ENCODE measurements at regions not wholly inside any gene's neighbourhood (a gene's known extent, or its start where the extent isn't known, plus 50 kb on each side); places are given as distances from the start of the nearest gene placed in this dataset.

- no peak for TF ChIP-seq CTCF (IDR thresholded peaks at IDR 0.05)
- Mint-ChIP-seq H3K27me3 (ENCODE audit: unreplicated experiment) (no peaks in the 10 kb centered on the region), H3K36me3 (ENCODE audit: unreplicated experiment) (no peaks in the 10 kb centered on the region), H3K4me3 (ENCODE audit: unreplicated experiment) (no peak overlapping the region), H3K4me1 (ENCODE audit: unreplicated experiment) (no peaks in the 10 kb centered on the region), H3K27ac (ENCODE audit: unreplicated experiment) (no peak overlapping the region), H3K9me3 (ENCODE audit: unreplicated experiment) (no peaks in the 10 kb centered on the region)
- no peak for DNase-seq (ENCODE audit: extremely low spot score, unreplicated experiment)
These were observed 384.2 kb upstream of the NOVA1 start for GRCh38 chr14:26982071-26982470.

DNA sequence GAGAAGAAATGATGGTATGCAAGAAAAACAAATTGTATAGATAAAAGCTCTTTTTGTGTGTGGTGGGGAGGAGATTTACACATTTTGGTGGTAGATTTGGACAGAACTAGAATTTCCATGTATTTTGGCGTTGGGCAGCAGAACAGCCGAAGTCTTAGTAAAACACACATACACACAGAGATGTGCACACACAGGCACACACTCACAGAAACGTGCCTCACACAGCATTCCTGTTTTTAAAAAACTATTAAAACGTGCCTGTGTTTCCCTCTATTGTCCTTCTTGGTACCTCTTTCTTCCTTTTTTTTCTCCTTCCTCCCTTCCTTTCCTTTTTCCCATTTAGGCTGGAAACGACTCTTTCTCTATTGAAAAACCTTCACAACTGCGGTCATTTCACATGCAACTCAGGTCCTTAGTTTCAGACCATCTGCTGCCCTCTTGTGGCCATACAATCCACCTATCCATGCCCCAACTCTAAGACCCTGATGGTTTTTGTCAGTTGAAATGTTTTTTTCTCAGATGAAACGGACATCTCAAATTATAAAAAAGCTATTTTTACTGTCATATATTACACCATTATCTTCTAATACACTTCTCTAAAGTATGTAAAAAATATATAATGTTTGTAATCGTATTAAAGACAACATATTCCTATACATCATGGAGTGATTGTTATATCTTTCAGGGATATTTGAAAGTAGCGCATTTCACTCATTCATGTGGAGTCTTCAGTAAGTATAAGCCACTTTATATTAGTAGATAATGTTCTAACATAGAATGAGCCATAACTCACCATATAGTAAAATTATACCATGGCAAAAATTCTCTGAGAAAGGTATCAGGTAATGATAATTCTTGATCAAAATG, 386.7 kb upstream of the NOVA1 start:
- DNase-seq (ENCODE audit: extremely low spot score, unreplicated experiment): no peak
- TF ChIP-seq CTCF (IDR thresholded peaks at IDR 0.05): peak; percentile 79
- no peak overlapping the region for H3K4me3 Mint-ChIP-seq (ENCODE audit: unreplicated experiment)
- no peaks in the 10 kb centered on the region for H3K9me3 Mint-ChIP-seq (ENCODE audit: unreplicated experiment)
- H3K27ac Mint-ChIP-seq (ENCODE audit: unreplicated experiment): no peak overlapping the region
- H3K27me3 Mint-ChIP-seq (ENCODE audit: unreplicated experiment): no peaks in the 10 kb centered on the region
- no peaks in the 10 kb centered on the region for H3K4me1 Mint-ChIP-seq (ENCODE audit: unreplicated experiment)
- no peaks in the 10 kb centered on the region for H3K36me3 Mint-ChIP-seq (ENCODE audit: unreplicated experiment)

- no peaks in the 10 kb centered on the region for H3K9me3 Mint-ChIP-seq (ENCODE audit: unreplicated experiment)
- no peak for TF ChIP-seq CTCF (IDR thresholded peaks at IDR 0.05)
These were observed 390.0 kb upstream of the NOVA1 start for GRCh38 chr14:26987744-26988363.

GRCh38 chr14:26990946-26991345, 393.1 kb upstream of the NOVA1 start:
- H3K9me3 Mint-ChIP-seq (ENCODE audit: unreplicated experiment): no peaks in the 10 kb centered on the region
- no peak overlapping the region for H3K4me3 Mint-ChIP-seq (ENCODE audit: unreplicated experiment)
- H3K27me3 Mint-ChIP-seq (ENCODE audit: unreplicated experiment): no peaks in the 10 kb centered on the region
- no peak for DNase-seq (ENCODE audit: extremely low spot score, unreplicated experiment)
- H3K36me3 Mint-ChIP-seq (ENCODE audit: unreplicated experiment): no peaks in the 10 kb centered on the region
- no peaks in the 10 kb centered on the region for H3K4me1 Mint-ChIP-seq (ENCODE audit: unreplicated experiment)
- TF ChIP-seq CTCF (IDR thresholded peaks at IDR 0.05): no peak
- no peak overlapping the region for H3K27ac Mint-ChIP-seq (ENCODE audit: unreplicated experiment)

More at GRCh38 chr14:26987744-26988363, 390.0 kb upstream of the NOVA1 start:
- H3K27ac Mint-ChIP-seq (ENCODE audit: unreplicated experiment): no peak overlapping the region
- no peak for DNase-seq (ENCODE audit: extremely low spot score, unreplicated experiment)
- no peaks in the 10 kb centered on the region for H3K27me3 Mint-ChIP-seq (ENCODE audit: unreplicated experiment)
- no peaks in the 10 kb centered on the region for H3K36me3 Mint-ChIP-seq (ENCODE audit: unreplicated experiment)
- H3K4me3 Mint-ChIP-seq (ENCODE audit: unreplicated experiment): no peak overlapping the region
- H3K4me1 Mint-ChIP-seq (ENCODE audit: unreplicated experiment): no peaks in the 10 kb centered on the region

DNA sequence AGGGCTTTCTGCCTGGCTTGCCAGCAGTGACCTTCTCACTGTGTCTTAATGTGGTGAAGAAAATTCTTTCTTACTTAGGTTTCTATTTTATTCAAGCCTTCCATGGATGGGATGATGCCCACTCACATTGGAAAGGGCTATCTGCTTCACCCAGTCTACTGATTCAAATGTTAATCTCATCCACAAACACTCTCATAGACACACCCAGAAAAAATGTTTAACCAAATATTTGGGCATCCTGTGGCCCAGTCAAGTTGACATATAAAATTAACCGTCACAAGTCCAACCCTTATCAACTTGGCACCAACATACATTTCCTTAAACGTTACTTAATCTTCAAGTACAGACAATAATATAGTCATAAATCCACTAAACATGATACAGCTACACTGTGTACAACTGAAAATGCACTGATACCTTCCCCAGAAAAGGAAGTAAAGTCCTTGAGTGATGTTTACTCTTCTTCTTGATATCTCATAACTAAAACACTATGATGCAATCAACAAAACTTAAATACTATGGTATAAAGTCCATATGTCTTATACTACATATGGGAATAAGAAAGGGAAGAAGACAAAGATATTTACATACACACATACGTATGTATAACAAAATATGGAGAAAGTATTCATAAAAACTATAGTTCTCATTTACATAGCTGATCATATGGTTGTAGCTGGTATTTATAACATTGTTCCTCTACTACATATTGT, 394.7 kb upstream of the NOVA1 start:
- no peak for DNase-seq (ENCODE audit: extremely low spot score, unreplicated experiment)
- Mint-ChIP-seq H3K36me3 (ENCODE audit: unreplicated experiment) (no peaks in the 10 kb centered on the region), H3K27me3 (ENCODE audit: unreplicated experiment) (no peaks in the 10 kb centered on the region), H3K27ac (ENCODE audit: unreplicated experiment) (no peak overlapping the region), H3K9me3 (ENCODE audit: unreplicated experiment) (no peaks in the 10 kb centered on the region), H3K4me3 (ENCODE audit: unreplicated experiment) (no peak overlapping the region), H3K4me1 (ENCODE audit: unreplicated experiment) (no peaks in the 10 kb centered on the region)
- TF ChIP-seq CTCF (IDR thresholded peaks at IDR 0.05): no peak

All from osteocyte (in vitro differentiated cells).